UCSD-AML1 (cell line): ENCODE measurements at regions not wholly inside any gene's neighbourhood (a gene's known extent, or its start where the extent isn't known, plus 50 kb on each side); places are given as distances from the start of the nearest gene placed in this dataset.
"Not testable (repeated sequence)": the region's sequence is repeated elsewhere in the genome, so short reads cannot be mapped to it uniquely, and the experiment has no call there.

Source experiments
- DNase-seq: peaks from one replicate; lab custom pipeline; 2025; ENCODE audit not compliant: unreplicated experiment; lab: John Stamatoyannopoulos, UW

GRCh38 chr13:56558698-56559320 is 581.9 kb upstream of the PRR20A start:
- no peak for DNase-seq

GRCh38 chr13:56561327-56561726 is 579.4 kb upstream of the PRR20A start:
- DNase-seq, result no peak

- DNase-seq, result no peak
These were observed 577.1 kb upstream of the PRR20A start for GRCh38 chr13:56563663-56564062.

- no peak for DNase-seq
These were observed 553.7 kb upstream of the PRR20A start for GRCh38 chr13:56586976-56587375.

- DNase-seq, result no peak
These were observed 525.1 kb upstream of the PRR20A start for GRCh38 chr13:56615572-56615971.

- DNase-seq, result no peak
These were observed 517.9 kb upstream of the PRR20A start for GRCh38 chr13:56622840-56623239.

- DNase-seq, result not testable (repeated sequence)
These were observed 511.8 kb upstream of the PRR20A start for GRCh38 chr13:56628886-56629285.

- not testable (repeated sequence) for DNase-seq
These were observed 509.7 kb upstream of the PRR20A start for GRCh38 chr13:56631060-56631459.

- no peak for DNase-seq
These were observed 487.7 kb upstream of the PRR20A start for GRCh38 chr13:56653043-56653442.

GRCh38 chr13:56659041-56659471 is 481.7 kb upstream of the PRR20A start:
- DNase-seq, result no peak

- DNase-seq, result no peak
These were observed 470.2 kb upstream of the PRR20A start for GRCh38 chr13:56670563-56670962.

GRCh38 chr13:56681404-56681803 is 459.3 kb upstream of the PRR20A start:
- DNase-seq, result no peak

- no peak for DNase-seq
These were observed 453.6 kb upstream of the PRR20A start for GRCh38 chr13:56687131-56687530.

- DNase-seq, result no peak
These were observed 443.7 kb upstream of the PRR20A start for GRCh38 chr13:56697011-56697410.

GRCh38 chr13:56700324-56700723 is 440.4 kb upstream of the PRR20A start:
- no peak for DNase-seq

- DNase-seq, result no peak
These were observed 434.2 kb upstream of the PRR20A start for GRCh38 chr13:56706485-56706884.

GRCh38 chr13:56713656-56714055 is 427.1 kb upstream of the PRR20A start:
- DNase-seq, result no peak

GRCh38 chr13:56718791-56719190 is 421.9 kb upstream of the PRR20A start:
- no peak for DNase-seq

GRCh38 chr13:56720841-56721240 is 419.9 kb upstream of the PRR20A start:
- DNase-seq, result no peak

GRCh38 chr13:56735537-56735942 is 405.2 kb upstream of the PRR20A start:
- DNase-seq, result no peak

GRCh38 chr13:56736966-56737365 is 403.8 kb upstream of the PRR20A start:
- DNase-seq, result no peak

- no peak for DNase-seq
These were observed 388.1 kb upstream of the PRR20A start for GRCh38 chr13:56752636-56753035.

- DNase-seq, result no peak
These were observed 385.4 kb upstream of the PRR20A start for GRCh38 chr13:56755181-56755935.
